GM19372 (cell line): ENCODE measurements at regions not wholly inside any gene's neighbourhood (a gene's known extent, or its start where the extent isn't known, plus 50 kb on each side); places are given as distances from the start of the nearest gene placed in this dataset.
"Not testable (repeated sequence)": the region's sequence is repeated elsewhere in the genome, so short reads cannot be mapped to it uniquely, and the experiment has no call there.

Experiments used
- ATAC-seq: cut with Tn5 transposase; IDR thresholded peaks from one replicate; pipeline ENCODE4 v1.9.1; 2021; ENCODE audit warnings: mild to moderate bottlenecking, low read depth, moderate library complexity; ENCODE audit not compliant: unreplicated experiment

DNA sequence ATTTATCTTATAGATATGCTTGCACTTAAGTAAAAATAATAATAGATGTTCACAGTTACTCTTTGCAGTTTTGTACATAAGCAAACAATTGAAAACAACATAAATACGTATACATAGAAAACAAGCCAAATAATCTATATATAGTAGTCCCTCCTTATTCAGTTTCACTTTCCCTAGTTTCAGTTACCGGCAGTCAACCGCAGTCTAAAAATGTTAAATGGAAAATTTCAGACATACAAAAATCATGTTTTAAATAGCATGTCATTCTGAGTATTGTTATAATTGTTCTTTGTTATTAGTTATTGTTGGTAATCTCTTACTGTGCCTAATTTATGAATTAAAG is 262.0 kb downstream of the CGGBP1 start:
- ATAC-seq = no peak

DNA sequence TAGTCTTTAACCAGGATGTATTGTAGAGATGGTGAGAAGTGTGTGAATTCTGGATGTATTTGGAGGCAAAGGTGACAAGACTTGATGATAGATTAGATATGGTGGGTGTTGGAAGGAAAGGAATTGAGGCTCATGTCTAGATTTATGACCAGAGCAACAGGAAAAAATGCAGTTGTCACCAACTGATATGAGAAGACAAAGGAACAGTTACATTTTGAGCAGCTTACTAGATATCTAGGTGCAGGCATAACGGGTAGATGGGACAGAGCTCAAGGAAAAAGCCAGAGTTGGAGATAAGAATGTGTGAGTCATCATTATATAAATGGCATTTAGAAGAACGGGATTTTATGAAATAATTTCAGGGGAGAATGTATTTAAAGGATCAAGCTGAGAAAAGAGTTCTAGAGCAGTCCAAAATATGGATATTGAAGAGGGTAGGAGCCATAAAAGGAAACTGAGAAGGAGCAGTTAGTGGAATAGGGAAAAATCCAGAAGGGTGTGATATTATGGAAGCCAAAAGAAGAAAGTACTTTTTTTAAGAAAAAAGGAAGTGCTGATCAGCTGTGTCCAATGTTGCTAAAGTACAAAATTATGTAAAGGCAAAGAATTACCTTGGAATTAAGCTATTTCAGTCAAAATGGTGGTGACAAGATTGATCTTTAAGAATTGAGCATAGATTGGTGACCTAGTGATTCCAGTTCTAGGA is 262.5 kb downstream of the CGGBP1 start:
- no peak for ATAC-seq

DNA sequence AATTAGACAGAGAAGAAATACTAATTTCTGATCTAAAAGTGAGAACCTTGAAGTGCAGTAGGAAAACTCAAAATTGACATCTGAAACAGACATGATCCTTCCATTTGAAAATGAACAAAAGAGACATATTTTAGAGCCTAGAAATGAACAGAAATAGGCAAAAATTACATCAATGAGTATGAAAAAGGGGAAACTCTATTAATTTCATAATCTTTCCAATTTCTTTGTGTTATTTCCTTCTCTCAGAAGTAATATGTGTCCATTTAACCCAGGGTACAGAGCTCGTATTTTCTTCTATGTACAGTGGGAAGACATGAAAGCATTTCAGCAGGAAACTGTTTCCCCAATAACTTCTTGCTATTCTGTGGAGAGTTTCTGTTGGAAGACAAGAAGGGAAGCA is 263.1 kb downstream of the CGGBP1 start:
- no peak for ATAC-seq

DNA sequence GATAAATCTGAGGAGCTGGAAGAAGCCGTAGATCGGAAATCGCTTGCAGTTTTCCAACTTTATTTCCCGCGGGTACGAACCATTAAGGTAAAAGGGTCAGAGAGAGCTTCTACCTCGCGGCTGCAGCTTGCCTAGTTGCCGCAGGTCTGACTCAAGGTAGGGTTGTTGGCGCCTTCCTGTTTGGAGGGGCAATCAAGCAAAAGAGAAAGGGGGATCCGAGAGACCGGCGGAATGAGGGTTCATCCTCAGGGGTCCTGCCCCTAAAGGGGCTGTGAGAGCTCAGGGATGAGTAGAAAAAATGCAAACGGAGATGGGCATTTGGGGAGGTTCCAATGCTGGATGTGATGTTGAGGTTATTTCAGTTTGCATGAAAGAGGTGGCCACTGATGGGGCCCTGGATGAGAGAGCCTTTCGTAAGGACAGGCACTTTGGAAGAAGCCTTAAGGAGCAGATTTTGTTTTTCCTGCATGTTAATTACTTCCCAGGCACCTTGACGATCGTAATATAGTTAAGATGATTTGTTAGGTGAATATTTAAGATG is 265.4 kb downstream of the CGGBP1 start:
- ATAC-seq = no peak

DNA sequence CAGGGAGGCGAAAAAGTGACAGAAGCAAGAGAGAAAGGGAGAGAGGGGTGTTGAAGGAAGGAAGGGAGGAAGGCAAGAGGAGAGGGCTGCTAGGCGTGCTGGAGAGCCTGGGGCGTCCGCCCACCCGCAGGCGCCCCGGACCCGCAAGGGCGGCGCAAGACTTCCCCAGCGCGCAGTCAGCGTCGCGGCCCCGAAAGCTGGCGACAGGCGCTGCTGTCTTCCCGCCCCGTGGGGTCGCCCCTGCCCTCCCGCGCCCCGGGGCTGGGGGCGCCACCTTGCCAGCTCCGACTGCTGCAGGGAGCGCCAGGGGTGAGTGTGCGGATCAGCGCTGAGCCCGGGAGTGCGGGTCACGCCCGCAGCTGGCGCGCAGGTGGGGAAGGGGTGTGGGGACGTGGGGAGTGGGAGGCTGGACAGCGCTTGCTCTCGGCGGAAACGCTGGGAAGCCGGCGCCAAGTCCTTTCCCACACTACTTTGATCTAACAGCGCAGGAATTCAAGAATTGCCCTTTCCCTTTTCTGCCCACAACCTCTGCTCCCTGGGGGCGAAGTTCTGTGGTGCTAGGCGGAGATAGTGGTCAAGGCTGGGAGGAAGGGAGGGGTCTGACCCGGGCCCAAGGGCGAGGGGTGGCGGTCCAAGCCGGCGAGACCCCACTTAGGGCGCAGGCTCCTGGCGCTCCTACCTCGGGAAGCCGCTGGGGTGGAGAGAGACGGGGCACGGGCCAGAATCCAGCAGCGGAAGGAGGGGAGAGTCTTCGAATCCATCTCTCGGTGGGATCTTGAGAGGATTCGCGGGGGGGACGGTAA is 266.1 kb downstream of the CGGBP1 start, which contains the start of gene HTR1F:
Gene HTR1F, plus strand, starts transcription at position 173 of the 803 bp plus-strand sequence.
- no peak for ATAC-seq

DNA sequence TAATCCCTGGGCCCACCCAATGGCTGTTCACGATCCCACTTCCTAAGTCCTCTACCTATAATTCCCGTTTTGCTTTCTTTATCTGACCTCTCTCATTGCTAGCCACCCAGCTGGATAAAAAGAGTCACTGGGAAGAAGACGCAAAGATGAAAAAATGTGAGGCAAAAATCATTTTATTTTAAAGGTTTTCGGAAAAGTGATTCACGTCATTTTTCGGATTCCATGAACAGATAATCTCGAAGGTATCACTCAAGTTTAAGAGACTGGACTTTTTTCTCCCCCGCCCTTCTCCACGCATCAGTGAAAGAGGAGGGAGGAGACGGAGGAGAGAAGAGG is 266.6 kb downstream of the CGGBP1 start:
- ATAC-seq = no peak

DNA sequence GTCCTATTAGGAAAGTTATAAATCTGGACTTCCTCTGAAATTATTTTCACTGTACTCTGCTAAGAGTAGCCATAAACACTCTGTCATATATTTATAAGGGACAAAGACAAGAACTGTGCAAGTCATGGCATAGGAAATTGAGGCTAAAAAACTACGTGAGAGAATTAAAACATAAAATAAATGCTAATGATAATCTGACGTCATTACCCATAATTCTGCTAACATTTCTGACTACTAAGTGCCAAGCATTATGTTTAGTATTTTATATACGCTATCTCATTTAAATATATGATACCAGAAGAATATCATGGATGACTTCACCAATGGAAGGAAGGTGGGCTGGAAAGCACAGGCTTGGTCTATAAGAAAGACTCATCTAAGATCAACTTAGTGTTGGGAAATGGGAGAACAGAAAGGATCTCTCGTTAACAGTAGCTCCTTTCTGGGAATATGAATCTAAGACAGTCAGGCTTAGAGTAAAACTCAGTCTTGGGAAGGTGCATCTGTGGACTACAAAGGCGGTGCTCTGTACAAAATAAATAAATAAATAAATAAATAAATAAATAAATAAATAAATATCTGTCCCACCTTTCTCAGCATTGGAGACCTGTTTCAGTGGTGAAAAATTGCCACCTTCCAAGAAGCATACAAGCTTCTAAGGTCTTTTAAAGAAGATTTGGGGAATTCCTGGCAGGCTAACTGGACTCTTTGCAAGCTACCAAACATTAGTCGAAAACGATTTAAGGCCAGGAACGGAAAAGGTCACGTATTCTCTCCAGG is 267.4 kb downstream of the CGGBP1 start:
- no peak for ATAC-seq

DNA sequence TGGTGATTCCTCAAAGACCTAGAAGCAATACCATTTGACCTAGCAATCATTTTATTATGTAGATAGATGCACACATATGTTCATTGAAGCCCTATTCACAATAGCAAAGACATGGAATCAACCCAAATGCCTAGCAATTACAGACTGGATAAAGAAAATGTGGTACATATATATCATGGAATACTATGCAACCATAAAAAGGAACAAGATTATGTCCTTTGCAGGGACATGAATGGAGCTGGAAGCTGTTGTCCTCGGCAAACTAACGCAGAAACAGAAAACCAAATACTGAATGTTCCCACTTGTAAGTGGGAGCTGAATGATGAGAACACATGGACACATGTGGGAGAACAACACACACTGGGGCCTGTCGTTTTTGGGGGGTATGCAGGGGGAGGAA is 269.8 kb downstream of the CGGBP1 start:
- not testable (repeated sequence) for ATAC-seq

DNA sequence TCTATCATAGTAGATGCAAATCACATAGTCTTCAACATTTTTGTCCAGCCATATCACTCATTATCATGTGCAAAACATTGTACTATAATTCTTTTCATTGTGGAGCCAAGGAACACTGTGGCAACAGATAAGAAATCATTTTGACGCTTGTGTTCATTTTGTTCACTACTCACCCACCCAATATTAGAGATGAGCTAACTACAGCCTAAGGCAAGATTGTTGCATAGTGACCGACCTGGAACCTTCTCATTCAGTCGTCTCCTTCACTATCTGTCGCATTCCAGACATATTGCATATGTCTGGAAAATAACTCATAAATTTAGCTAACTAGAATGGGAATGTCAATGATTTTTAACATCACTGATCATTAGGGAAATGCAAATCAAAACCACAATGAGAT is 270.3 kb downstream of the CGGBP1 start:
- ATAC-seq = no peak

DNA sequence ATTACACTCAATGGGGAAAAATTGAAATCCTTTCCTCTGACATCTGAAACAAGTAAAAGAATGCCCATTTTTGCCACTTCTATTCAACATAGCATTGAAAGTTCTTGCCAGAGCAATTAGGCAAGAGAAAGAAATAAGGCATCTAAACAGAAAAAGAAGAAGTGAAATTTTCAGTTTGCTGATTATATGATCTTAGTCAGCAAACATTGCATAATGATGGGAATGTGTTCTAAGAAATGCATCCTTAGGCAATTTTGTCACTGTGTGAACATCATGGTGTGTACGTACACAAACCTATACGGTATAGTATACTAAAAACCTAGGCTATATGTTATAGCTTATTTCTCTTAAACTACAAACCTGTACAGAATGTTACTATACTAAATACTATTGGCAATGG is 278.0 kb downstream of the CGGBP1 start:
- ATAC-seq = no peak

DNA sequence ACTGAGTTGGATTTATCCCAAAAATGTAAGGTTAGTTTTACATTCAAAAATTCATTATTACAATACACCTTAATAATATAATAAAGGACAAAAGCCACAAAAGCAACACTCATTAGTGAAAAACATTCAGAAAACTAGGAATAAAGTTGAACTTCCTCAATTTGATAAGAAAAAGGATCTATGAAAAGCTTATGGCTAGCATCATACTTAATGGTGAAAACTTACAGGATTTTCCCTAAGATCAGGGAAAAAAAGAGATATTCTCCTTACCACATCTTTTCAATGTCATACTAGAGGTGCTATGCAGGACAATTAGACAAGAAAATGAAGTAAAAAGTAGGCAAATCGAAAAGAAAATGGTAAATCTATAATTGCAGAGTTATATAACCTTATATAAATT is 279.9 kb downstream of the CGGBP1 start:
- ATAC-seq = no peak

DNA sequence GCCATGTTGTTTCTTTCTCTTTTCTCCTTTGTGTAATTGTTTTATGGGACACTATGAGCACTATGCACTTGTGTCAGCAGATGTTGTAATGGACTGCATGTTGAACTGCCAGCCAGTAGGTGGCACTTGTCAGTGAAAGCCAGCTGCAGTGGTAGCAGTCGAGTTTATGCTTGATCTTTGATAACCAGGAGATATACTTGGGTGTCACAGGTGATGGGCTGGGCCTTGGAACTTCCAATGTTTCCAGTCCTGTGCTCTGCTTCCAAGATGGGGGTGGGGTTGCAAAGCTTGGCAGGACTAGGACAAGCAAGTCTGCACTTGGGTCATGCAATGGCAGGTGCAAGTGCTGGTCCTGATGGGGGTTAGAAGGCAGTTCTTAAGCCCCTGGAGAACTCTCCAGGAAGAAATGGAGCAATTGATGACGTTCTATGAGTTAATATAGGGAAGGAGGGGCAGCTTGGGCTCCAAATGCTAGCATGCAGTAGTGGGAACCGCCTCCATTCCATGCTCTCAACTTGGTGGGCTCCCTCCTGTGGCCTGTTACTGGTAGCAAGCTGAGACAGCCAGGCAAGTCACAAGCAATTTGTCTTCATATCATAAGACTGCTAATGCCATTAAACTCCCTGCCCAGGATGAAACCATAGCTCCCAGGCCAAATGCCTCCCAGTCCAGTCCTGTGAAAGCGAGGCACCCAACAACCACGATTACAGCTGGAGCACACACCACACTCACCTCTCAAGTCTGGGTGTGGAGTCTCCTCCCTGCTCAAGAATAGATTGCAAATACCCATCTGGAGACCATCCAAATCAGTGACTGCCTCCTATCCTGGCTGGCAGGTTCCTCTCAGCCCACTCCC is 287.2 kb downstream of the CGGBP1 start:
- ATAC-seq = peak; percentile 91

DNA sequence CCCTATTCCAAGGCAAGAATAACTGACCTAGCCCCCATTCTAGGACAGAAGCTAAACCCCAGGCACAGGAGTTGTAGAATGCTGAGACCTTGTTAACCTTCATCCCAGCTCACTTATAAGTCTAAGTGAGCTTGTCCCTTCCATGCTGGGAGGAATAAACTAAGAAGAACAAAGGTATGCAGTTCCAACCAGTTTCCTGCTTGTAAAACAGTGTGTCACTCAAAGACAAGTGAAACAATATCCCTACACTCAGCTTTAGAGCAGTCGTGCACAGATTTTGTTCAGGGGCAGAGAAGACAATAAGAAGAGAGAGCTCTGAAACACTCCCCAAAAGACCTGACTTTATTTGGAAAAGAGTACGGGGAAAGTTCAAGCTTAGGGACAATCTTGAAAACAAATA is 292.1 kb downstream of the CGGBP1 start:
- ATAC-seq = no peak

DNA sequence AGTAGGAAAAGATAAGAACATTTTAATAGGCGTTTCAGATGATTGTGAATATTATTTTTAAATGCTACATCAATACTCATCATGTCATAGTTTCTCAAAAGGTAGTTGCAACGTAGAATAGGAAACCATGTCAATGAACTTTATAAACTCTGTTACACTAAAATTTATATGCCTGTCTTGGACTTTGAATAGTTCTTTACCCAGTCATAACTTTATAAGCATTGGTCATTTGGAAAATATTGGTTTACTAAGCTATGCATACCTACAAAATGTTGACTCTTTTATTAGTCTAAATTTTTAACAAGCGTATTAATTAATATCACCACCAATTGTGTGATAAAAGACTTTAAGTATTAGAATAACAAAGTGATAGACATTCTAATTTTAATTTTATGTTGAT is 293.5 kb downstream of the CGGBP1 start:
- ATAC-seq = no peak

DNA sequence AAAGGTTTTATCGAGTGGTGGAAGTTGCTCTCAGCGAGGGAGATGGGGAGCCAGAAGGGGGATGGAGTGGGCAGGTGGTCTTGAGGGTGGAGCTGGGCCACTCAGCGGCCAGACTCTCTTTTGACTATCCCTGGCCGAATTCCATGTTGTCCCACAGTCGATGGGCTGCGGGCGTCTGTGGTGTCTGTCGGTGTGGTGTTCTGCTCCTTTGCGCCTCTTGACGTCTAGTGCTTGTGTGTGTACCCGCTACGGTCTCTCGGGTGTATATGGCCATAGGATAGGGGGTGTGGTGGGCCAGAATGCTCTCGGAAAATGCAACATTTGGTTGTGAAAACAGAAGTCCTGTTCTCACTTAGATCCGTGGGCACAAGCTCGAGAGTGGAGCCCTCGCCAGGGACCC is 297.0 kb downstream of the CGGBP1 start:
- no peak for ATAC-seq

DNA sequence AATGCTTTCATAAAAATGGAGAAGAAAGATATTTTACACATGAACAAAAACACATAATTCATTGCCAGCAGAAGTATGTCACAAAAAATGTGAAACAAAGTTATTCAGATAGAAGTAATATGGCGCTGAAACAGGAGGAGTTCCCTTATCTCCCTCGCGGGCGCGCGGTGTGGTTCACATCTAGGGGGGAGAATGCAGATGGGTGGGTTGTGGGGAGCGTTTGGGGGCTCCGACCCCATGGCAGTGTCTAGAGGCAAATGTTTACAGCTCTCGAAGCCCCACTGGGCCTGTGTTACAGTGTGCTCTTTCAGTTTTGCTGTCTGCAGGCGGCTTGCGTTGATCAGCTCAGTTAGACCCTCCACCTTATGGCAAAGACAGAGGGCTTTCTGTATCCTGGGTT is 297.5 kb downstream of the CGGBP1 start:
- ATAC-seq = no peak

DNA sequence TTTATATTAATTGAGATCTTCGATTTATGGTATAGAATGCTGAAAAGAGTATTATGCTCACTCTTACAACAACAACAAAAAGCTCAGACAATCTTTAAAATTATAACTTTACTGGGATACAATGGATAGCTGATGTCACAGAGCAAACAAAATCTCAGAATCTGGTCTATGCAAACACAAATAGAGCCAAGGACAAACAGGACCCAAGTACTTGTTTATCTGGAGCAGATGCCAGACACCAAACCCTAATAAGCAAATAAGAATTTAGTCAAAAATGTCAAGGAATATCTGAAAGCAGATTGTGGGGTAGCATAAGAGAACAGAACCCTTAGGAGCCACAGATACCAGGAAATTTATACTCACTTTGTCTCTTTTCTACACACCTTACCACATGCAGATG is 302.2 kb downstream of the CGGBP1 start:
- no peak for ATAC-seq

DNA sequence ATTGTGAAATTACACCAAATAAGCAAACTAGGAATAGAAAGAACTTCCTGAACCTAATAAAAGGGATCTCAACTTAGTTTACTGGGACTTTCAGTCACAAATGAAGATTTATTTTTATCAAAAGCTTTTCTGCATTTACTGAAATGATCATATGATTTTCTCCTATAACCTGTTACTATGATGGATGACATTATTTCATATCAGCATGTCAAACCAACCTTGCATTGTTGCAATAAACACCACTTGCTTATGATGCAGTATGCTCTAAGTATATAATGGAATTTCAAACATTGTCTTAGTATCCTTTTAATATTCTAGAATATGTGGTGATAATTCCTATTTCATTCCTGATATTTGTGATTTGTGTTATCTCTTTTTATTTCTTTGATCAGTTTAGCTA is 303.0 kb downstream of the CGGBP1 start:
- no peak for ATAC-seq

DNA sequence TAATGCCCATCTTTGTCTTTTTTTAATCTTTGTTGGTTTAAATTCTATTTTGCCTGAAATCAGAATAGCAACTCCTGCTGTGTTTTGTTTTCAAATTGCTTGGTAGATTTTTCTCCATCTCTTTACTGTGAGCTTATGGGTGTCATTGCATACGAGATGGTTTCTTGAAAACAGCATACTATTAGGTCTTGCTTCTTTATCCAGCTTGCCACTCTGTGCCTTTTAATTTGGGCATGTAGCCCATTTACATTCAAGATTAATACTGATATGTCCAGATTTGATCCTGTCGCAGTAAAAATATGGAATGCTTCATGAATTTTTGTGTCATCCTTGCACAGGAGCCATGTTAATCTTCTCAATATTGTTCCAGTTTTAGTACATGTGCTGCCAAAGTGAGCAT is 316.6 kb downstream of the CGGBP1 start:
- ATAC-seq = no peak

DNA sequence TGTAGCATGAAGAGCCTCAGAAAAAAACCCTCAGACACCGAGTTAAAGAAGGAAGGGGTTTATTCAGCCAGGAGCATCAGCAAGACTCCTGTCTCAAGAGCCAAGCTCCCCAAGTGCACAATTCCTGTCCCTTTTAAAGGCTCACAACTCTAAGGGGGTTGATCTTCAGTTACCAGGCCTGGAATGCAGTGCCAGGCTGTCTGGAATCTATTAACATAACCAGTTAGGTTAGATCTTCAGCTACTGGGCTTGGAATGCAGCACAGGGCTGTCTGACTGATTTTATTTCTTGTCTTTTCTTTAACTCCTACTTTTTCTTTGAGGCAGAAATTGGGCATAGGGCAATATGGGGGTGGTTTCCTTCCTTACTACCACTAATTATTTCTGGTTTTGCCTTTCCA is 317.9 kb downstream of the CGGBP1 start:
- not testable (repeated sequence) for ATAC-seq
